ENCODE measurements at regions not wholly inside any gene's neighbourhood (a gene's known extent, or its start where the extent isn't known, plus 50 kb on each side); places are given as distances from the start of the nearest gene placed in this dataset.

DNA sequence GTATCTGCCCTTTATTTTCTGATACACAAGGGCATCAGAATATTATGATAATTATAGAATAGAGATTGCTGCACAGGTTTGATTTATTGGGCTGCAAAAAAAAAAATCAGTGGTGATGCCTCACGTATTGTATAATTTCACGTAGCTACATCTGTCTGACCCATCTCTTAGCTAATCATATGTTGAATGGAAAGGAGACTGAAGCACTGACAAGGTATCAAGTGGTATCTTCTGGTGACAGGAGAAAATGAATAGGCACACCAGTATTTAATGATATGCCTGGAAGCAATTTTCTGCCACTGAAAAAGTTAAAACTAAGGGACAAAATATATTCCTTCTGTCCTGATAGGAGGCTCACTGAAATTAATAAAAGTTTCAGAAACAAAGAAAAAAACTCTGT is 837.2 kb upstream of the FBXO33 start:
- H3K4me3 ChIP-seq (ENCODE audit: insufficient read depth, low read length, poor library complexity, severe bottlenecking) = no peak overlapping the region
- no peaks in the 10 kb centered on the region for H3F3A ChIP-seq (ENCODE audit: insufficient read depth)
- no peaks in the 10 kb centered on the region for H3K79me2 ChIP-seq (ENCODE audit: insufficient read depth, low read length)
- H3K9me2 ChIP-seq (replicated peaks; ENCODE audit: insufficient read depth, low read length) = no peaks in the 10 kb centered on the region
- H3K4me2 ChIP-seq (ENCODE audit: low read depth, low read length, poor library complexity, severe bottlenecking) = no peak overlapping the region
- H3K9me3 ChIP-seq (ENCODE audit: insufficient read depth, low read length) = no peaks in the 10 kb centered on the region
- H4K20me1 ChIP-seq (ENCODE audit: low read depth, low read length) = no peaks in the 10 kb centered on the region
- TF ChIP-seq, protein P1, sequence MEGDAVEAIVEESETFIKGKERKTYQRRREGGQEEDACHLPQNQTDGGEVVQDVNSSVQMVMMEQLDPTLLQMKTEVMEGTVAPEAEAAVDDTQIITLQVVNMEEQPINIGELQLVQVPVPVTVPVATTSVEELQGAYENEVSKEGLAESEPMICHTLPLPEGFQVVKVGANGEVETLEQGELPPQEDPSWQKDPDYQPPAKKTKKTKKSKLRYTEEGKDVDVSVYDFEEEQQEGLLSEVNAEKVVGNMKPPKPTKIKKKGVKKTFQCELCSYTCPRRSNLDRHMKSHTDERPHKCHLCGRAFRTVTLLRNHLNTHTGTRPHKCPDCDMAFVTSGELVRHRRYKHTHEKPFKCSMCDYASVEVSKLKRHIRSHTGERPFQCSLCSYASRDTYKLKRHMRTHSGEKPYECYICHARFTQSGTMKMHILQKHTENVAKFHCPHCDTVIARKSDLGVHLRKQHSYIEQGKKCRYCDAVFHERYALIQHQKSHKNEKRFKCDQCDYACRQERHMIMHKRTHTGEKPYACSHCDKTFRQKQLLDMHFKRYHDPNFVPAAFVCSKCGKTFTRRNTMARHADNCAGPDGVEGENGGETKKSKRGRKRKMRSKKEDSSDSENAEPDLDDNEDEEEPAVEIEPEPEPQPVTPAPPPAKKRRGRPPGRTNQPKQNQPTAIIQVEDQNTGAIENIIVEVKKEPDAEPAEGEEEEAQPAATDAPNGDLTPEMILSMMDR (IDR thresholded peaks at IDR 0.05; ENCODE audit: insufficient read depth, low read length, poor library complexity, severe bottlenecking) = no peak
- TF ChIP-seq EZH2phosphoT487 (conservative IDR thresholded peaks at IDR 0.05; ENCODE audit: low read length) = no peak
- H3K27me3 ChIP-seq (ENCODE audit: low read length) = no peaks in the 10 kb centered on the region
- H3K36me3 ChIP-seq (ENCODE audit: low read length) = no peaks in the 10 kb centered on the region
- H2AFZ ChIP-seq (ENCODE audit: low read depth, low read length, severe bottlenecking) = no peak overlapping the region
- no peak overlapping the region for H3K9ac ChIP-seq (ENCODE audit: low read length)
- H3K27ac ChIP-seq (ENCODE audit: low read depth, low read length) = no peak overlapping the region

DNA sequence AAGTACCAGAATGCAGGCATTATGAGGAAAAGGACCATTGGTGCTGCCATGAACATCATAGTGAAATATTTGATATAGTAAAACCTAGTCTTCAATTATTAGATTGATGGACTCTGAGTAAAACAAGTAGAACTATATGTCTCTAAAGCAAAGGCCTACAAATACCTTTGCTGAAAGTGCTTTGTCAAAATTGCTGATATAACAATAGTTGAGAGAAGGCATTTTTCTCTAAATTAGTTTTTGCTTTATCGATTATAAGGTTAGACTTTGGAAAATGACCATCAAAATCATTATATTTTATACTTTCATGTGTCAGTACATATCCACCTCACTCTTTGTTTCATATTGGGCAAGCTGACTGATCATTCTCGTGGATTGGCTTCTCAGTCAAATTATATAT is 836.0 kb upstream of the FBXO33 start:
- Histone ChIP-seq H4K20me1 (ENCODE audit: low read depth, low read length) (no peaks in the 10 kb centered on the region), H3K27ac (ENCODE audit: low read depth, low read length) (no peak overlapping the region), H3K9me3 (ENCODE audit: insufficient read depth, low read length) (no peaks in the 10 kb centered on the region), H3F3A (ENCODE audit: insufficient read depth) (no peaks in the 10 kb centered on the region), H3K36me3 (ENCODE audit: low read length) (no peaks in the 10 kb centered on the region), H3K9me2 (replicated peaks; ENCODE audit: insufficient read depth, low read length) (no peaks in the 10 kb centered on the region), H3K9ac (ENCODE audit: low read length) (no peak overlapping the region), H2AFZ (ENCODE audit: low read depth, low read length, severe bottlenecking) (no peak overlapping the region), H3K4me2 (ENCODE audit: low read depth, low read length, poor library complexity, severe bottlenecking) (no peak overlapping the region), H3K27me3 (ENCODE audit: low read length) (no peaks in the 10 kb centered on the region), H3K79me2 (ENCODE audit: insufficient read depth, low read length) (no peaks in the 10 kb centered on the region), H3K4me3 (ENCODE audit: insufficient read depth, low read length, poor library complexity, severe bottlenecking) (no peak overlapping the region)
- TF ChIP-seq, protein P1 (IDR thresholded peaks at IDR 0.05; ENCODE audit: insufficient read depth, low read length, poor library complexity, severe bottlenecking) = no peak
- no peak for TF ChIP-seq EZH2phosphoT487 (conservative IDR thresholded peaks at IDR 0.05; ENCODE audit: low read length)

GRCh38 chr14:40265096-40265495 is 832.9 kb upstream of the FBXO33 start:
- Histone ChIP-seq H3K9me2 (replicated peaks; ENCODE audit: insufficient read depth, low read length) (no peaks in the 10 kb centered on the region), H3K9ac (ENCODE audit: low read length) (no peak overlapping the region), H3K9me3 (ENCODE audit: insufficient read depth, low read length) (no peaks in the 10 kb centered on the region), H2AFZ (ENCODE audit: low read depth, low read length, severe bottlenecking) (peak overlapping the region; percentile 61), H3K4me2 (ENCODE audit: low read depth, low read length, poor library complexity, severe bottlenecking) (peak overlapping the region; percentile 34), H3K27me3 (ENCODE audit: low read length) (no peaks in the 10 kb centered on the region), H3K79me2 (ENCODE audit: insufficient read depth, low read length) (no peaks in the 10 kb centered on the region), H3K36me3 (ENCODE audit: low read length) (no peaks in the 10 kb centered on the region), H3K4me3 (ENCODE audit: insufficient read depth, low read length, poor library complexity, severe bottlenecking) (no peak overlapping the region), H4K20me1 (ENCODE audit: low read depth, low read length) (no peaks in the 10 kb centered on the region), H3K27ac (ENCODE audit: low read depth, low read length) (peak overlapping the region; percentile 27), H3F3A (ENCODE audit: insufficient read depth) (no peaks in the 10 kb centered on the region)
- TF ChIP-seq EZH2phosphoT487 (conservative IDR thresholded peaks at IDR 0.05; ENCODE audit: low read length) = no peak
- TF ChIP-seq, protein P1 (IDR thresholded peaks at IDR 0.05; ENCODE audit: insufficient read depth, low read length, poor library complexity, severe bottlenecking) = no peak
